A549 (cell line): ENCODE measurements at regions not wholly inside any gene's neighbourhood (a gene's known extent, or its start where the extent isn't known, plus 50 kb on each side); places are given as distances from the start of the nearest gene placed in this dataset.

Experiments
- ATAC-seq, 2 experiments: fragments of 200-7000 bp in 1 of 2; fragments of >200 bp in 1 of 2; cut with Nextera tagmentation in 1 of 2; cut with Tn5 transposase in 1 of 2; 3 replicates each; pipeline versions ENCODE4 v1.8.0 to v1.9.1; 2018 to 2020; ENCODE audit warnings: mild to moderate bottlenecking in 1 of 2, moderate library complexity in 1 of 2
- CTCF ChIA-PET: fragments of 300-600 bp; sonication (Branson Sonifier 250); formaldehyde crosslinking; extraction: SDS; loops from one replicate; lab custom pipeline; 2021; ENCODE audit warnings: antibody characterized with exemption, inconsistent platforms; lab: Yijun Ruan, JAX
- POLR2A ChIA-PET: fragments of 350-600 bp; formaldehyde crosslinking; extraction: SDS; loops from one replicate; lab custom pipeline; 2021; ENCODE audit warnings: antibody characterized with exemption, inconsistent platforms; lab: Yijun Ruan, JAX
- DNase-seq, 2 experiments: peaks; one replicate each; pipeline versions ENCODE4 v3.0.0 to v3.0.0-alpha.2; 2011 to 2016; ENCODE audit warnings: low read depth in 1 of 2, low spot score in 1 of 2
- FAIRE-seq: peaks from 2 replicates; lab custom pipeline; 2011; peaks lifted over from hg19 to GRCh38; lab: Jason Lieb, UNC
- H3K27ac ChIP-seq, 2 experiments: fragments of >200 bp; sonication (Bioruptor Twin); formaldehyde crosslinking; 3 replicates each; pipeline ENCODE4 v1.5.1; 2016 to 2017
- H3K4me1 ChIP-seq: fragments of >200 bp; sonication (Bioruptor Twin); formaldehyde crosslinking; 3 replicates; pipeline ENCODE4 v1.6.1; 2016
- H3K4me2 ChIP-seq: fragments of >200 bp; sonication (Bioruptor Twin); formaldehyde crosslinking; 3 replicates; pipeline ENCODE4 v1.6.1; 2016
- H3K4me3 ChIP-seq: fragments of >200 bp; sonication (Bioruptor Twin); formaldehyde crosslinking; 3 replicates; pipeline ENCODE4 v1.5.1; 2016
- H3K9me3 ChIP-seq: fragments of >200 bp; sonication (Bioruptor Twin); formaldehyde crosslinking; 3 replicates; pipeline ENCODE4 v1.6.1; 2016
- BCL3 ChIP-seq: fragments of >200 bp; sonication (Bioruptor Twin); formaldehyde crosslinking; IDR thresholded peaks from 3 replicates; pipeline ENCODE4 v1.6.1; 2016
- EP300 ChIP-seq, 2 experiments: fragments of >200 bp; sonication (Bioruptor Twin); formaldehyde crosslinking; IDR thresholded peaks; 2 replicates in 1 of 2; 3 replicates in 1 of 2; pipeline ENCODE4 v1.6.1; 2016 to 2017
- ESRRA ChIP-seq: fragments of 150-350 bp; IDR thresholded peaks from 2 replicates; pipeline ENCODE4 v1.6.1; 2014; ENCODE audit warnings: mild to moderate bottlenecking, low read length, borderline replicate concordance
- FOSL2 ChIP-seq, 2 experiments: fragments of 450-650 bp in 1 of 2; fragments of >200 bp in 1 of 2; sonication (Bioruptor Twin) in 1 of 2; formaldehyde crosslinking; IDR thresholded peaks; 2 replicates each; pipeline versions ENCODE4 v1.5.0 to v1.6.1; 2016 to 2020; ENCODE audit warnings: mild to moderate bottlenecking in 1 of 2, moderate library complexity in 1 of 2
- HES2 ChIP-seq: fragments of >200 bp; sonication (Bioruptor Twin); formaldehyde crosslinking; IDR thresholded peaks from 2 replicates; pipeline ENCODE4 v1.6.1; 2016
- HEYL ChIP-seq: fragments of 250-450 bp; sonication (Bioruptor Pico); IDR thresholded peaks from 2 replicates; pipeline ENCODE4 v1.8.0; 2021; ENCODE audit warnings: mild to moderate bottlenecking, moderate library complexity
- HMGXB4 ChIP-seq: fragments of 250-450 bp; sonication (Bioruptor Pico); IDR thresholded peaks from 2 replicates; pipeline ENCODE4 v1.5.0; 2021; ENCODE audit warnings: mild to moderate bottlenecking, moderate library complexity, borderline replicate concordance
- HOXB13 ChIP-seq: fragments of 250-450 bp; sonication (Bioruptor Pico); IDR thresholded peaks from 2 replicates; pipeline ENCODE4 v1.5.0; 2020; ENCODE audit warnings: low read depth, mild to moderate bottlenecking, moderate library complexity
- JUN ChIP-seq, 2 experiments: fragments of >200 bp; sonication (Bioruptor Twin); formaldehyde crosslinking; IDR thresholded peaks; 2 replicates in 1 of 2; 3 replicates in 1 of 2; pipeline ENCODE4 v1.6.1; 2016 to 2017
- JUNB ChIP-seq: fragments of >200 bp; sonication (Bioruptor Twin); formaldehyde crosslinking; IDR thresholded peaks from 2 replicates; pipeline ENCODE4 v1.6.1; 2016
- KDM1A ChIP-seq: fragments of 200-600 bp; sonication (generic); IDR thresholded peaks from 2 replicates; pipeline ENCODE4 v1.6.1; 2016; ENCODE audit warnings: low read depth, mild to moderate bottlenecking
- MAFK ChIP-seq: fragments of 450-650 bp; IDR thresholded peaks from 2 replicates; pipeline ENCODE4 v1.6.1; 2014; ENCODE audit not compliant: partially characterized antibody
- MYC ChIP-seq: IDR thresholded peaks from 2 replicates; pipeline ENCODE4 v1.6.1; 2012; ENCODE audit warnings: mild to moderate bottlenecking, inconsistent platforms, low read length, improper control_type of control experiment, borderline replicate concordance
- PBX3 ChIP-seq: IDR thresholded peaks from 2 replicates; pipeline ENCODE4 v1.6.1; 2012
- PHF8 ChIP-seq: fragments of 200-600 bp; sonication (generic); IDR thresholded peaks from 2 replicates; pipeline ENCODE4 v1.6.1; 2016; ENCODE audit warnings: low read depth, mild to moderate bottlenecking, antibody characterized with exemption, moderate library complexity, borderline replicate concordance
- POLR2A ChIP-seq: IDR thresholded peaks from 2 replicates; pipeline ENCODE4 v1.6.1; 2012; ENCODE audit warnings: mild to moderate bottlenecking, low read length
- RCOR1 ChIP-seq: fragments of 150-350 bp; IDR thresholded peaks from 2 replicates; pipeline ENCODE4 v1.6.1; 2014; ENCODE audit warnings: antibody characterized with exemption, low read length, low read depth
- REST ChIP-seq: fragments of 200-600 bp; sonication (generic); IDR thresholded peaks from 2 replicates; pipeline ENCODE4 v1.6.1; 2016; ENCODE audit warnings: antibody characterized with exemption, mild to moderate bottlenecking, moderate library complexity
- TP53 ChIP-seq: fragments of 250-450 bp; sonication (Bioruptor Pico); IDR thresholded peaks from 2 replicates; pipeline ENCODE4 v1.5.0; 2021; ENCODE audit warnings: mild to moderate bottlenecking, moderate library complexity
- ZC3H11A ChIP-seq: fragments of 450-650 bp; IDR thresholded peaks from 2 replicates; pipeline ENCODE4 v1.6.1; 2014; ENCODE audit warnings: antibody characterized with exemption, mild to moderate bottlenecking
- ZFP36 ChIP-seq: fragments of 450-650 bp; IDR thresholded peaks from 2 replicates; pipeline ENCODE4 v1.6.1; 2014; ENCODE audit warnings: borderline replicate concordance; ENCODE audit not compliant: partially characterized antibody
- ZNF302 ChIP-seq: fragments of 250-450 bp; sonication (Bioruptor Pico); IDR thresholded peaks from 2 replicates; pipeline ENCODE4 v1.9.0; 2021; ENCODE audit warnings: inconsistent platforms, mild to moderate bottlenecking, moderate library complexity
- WGBS: methylation state at CpG from one replicate; pipeline ENCODE4 v1.1.6; 2017; ENCODE audit errors: missing lambda C conversion rate; 5-methylcytosine and 5-hydroxymethylcytosine counted together

GRCh38 chr20:39452583-39453340 is 490.6 kb downstream of the DHX35 start:
- Histone ChIP-seq H3K27ac (no peak overlapping the region), H3K4me2 (no peak overlapping the region), H3K4me1 (no peaks in the 10 kb centered on the region), H3K9me3 (no peaks in the 10 kb centered on the region), H3K4me3 (no peak overlapping the region)
- no peak for TF ChIP-seq ZC3H11A
- TF ChIP-seq POLR2A: no peak
- TF ChIP-seq HEYL (CRISPR knock-in tag): no peak
- no peak for TF ChIP-seq ZFP36
- TF ChIP-seq JUNB: no peak
- no peak for TF ChIP-seq MYC
- TF ChIP-seq REST: no peak
- TF ChIP-seq RCOR1: no peak
- TF ChIP-seq HOXB13 (CRISPR knock-in tag): no peak
- no peak for TF ChIP-seq MAFK
- POLR2A ChIA-PET: no interaction called here
- ATAC-seq: no peak
- FAIRE-seq: no peak
- WGBS: 3% methylated on average over 8 of the region's 8 CpGs
- CTCF ChIA-PET: interaction anchor here (0.6 to 1.7 kb wide), 3 partner anchors 21 to 399 kb away, joined by 3 to 4 read pairs (median 4); no protein-coding TSS in a partner anchor
- DNase-seq: no peak

GRCh38 chr20:39451386-39451785 is 489.2 kb downstream of the DHX35 start:
- H3K9me3 ChIP-seq: no peaks in the 10 kb centered on the region
- no peak overlapping the region for H3K4me2 ChIP-seq
- no peak for DNase-seq
- H3K4me3 ChIP-seq: no peak overlapping the region
- TF ChIP-seq HMGXB4: no peak
- TF ChIP-seq MYC: no peak
- no peak for TF ChIP-seq BCL3
- no peak for TF ChIP-seq KDM1A
- no peak for TF ChIP-seq FOSL2 (IDR thresholded peaks at IDR 0.05)
- no peak for TF ChIP-seq FOSL2 (CRISPR knock-in tag; IDR thresholded peaks at IDR 0.05)
- TF ChIP-seq TP53 (CRISPR knock-in tag): no peak
- no peak for TF ChIP-seq ESRRA
- TF ChIP-seq HOXB13 (CRISPR knock-in tag): no peak
- TF ChIP-seq EP300 (IDR thresholded peaks at IDR 0.05): no peak
- TF ChIP-seq HES2: no peak
- no peak for TF ChIP-seq JUNB
- no peak for TF ChIP-seq JUN (IDR thresholded peaks at IDR 0.05)
- no peak for TF ChIP-seq ZNF302 (CRISPR knock-in tag)
- TF ChIP-seq ZFP36: no peak
- TF ChIP-seq PBX3: no peak
- TF ChIP-seq PHF8: no peak
- CTCF ChIA-PET: interaction anchor here (1.7 kb wide), 1 partner anchor 182 kb away, joined by 4 read pairs; no protein-coding TSS in a partner anchor
- POLR2A ChIA-PET: no interaction called here
- FAIRE-seq: no peak
- no peak overlapping the region for H3K27ac ChIP-seq
- no peak for ATAC-seq
- H3K4me1 ChIP-seq: no peaks in the 10 kb centered on the region
